Vagina (tissue), 2 donors: ENCODE measurements at regions not wholly inside any gene's neighbourhood (a gene's known extent, or its start where the extent isn't known, plus 50 kb on each side); places are given as distances from the start of the nearest gene placed in this dataset.
"Not testable (repeated sequence)": the region's sequence is repeated elsewhere in the genome, so short reads cannot be mapped to it uniquely, and the experiment has no call there.

Source experiments
- POLR2A ChIP-seq, 2 donors: fragments of 450-650 bp; IDR thresholded peaks; one replicate each; pipeline ENCODE4 v1.6.1; 2017; ENCODE audit warnings: antibody characterized with exemption in 2 of 2, mild to moderate bottlenecking in 2 of 2, moderate library complexity in 2 of 2
- TF ChIP-seq, protein P1 (sequence below), 3 experiments: fragments of 450-650 bp in 2 of 3; fragments of 200-600 bp in 1 of 3; sonication (generic) in 1 of 3; IDR thresholded peaks; one replicate each; pipeline ENCODE4 v1.5.1; 2017 to 2019; ENCODE audit warnings: antibody characterized with exemption in 3 of 3, mild to moderate bottlenecking in 2 of 3, moderate library complexity in 2 of 3

DNA sequence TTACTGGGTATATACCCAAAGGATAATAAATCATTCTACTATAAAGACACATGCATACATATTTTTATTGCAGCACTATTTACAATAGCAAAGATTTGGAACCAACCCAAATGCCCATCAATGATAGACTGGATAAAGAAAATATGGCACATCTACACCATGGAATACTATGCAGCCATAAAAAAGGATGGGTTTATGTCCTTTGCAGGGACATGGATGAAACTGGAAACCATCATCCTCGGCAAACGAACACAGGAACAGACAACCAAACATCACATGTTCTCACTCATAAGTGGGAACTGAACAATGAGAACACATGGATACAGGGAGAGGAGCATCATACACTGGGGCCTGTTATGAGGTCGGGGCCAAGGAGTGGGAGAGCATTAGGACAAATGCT is 665.0 kb upstream of the KCNMB2 start:
- TF ChIP-seq POLR2A (IDR thresholded peaks at IDR 0.05) = not testable (repeated sequence)
- TF ChIP-seq, protein P1, sequence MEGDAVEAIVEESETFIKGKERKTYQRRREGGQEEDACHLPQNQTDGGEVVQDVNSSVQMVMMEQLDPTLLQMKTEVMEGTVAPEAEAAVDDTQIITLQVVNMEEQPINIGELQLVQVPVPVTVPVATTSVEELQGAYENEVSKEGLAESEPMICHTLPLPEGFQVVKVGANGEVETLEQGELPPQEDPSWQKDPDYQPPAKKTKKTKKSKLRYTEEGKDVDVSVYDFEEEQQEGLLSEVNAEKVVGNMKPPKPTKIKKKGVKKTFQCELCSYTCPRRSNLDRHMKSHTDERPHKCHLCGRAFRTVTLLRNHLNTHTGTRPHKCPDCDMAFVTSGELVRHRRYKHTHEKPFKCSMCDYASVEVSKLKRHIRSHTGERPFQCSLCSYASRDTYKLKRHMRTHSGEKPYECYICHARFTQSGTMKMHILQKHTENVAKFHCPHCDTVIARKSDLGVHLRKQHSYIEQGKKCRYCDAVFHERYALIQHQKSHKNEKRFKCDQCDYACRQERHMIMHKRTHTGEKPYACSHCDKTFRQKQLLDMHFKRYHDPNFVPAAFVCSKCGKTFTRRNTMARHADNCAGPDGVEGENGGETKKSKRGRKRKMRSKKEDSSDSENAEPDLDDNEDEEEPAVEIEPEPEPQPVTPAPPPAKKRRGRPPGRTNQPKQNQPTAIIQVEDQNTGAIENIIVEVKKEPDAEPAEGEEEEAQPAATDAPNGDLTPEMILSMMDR (IDR thresholded peaks at IDR 0.05) = not testable (repeated sequence)
